Psoas muscle (tissue), 7 donors: ENCODE measurements at regions not wholly inside any gene's neighbourhood (a gene's known extent, or its start where the extent isn't known, plus 50 kb on each side); places are given as distances from the start of the nearest gene placed in this dataset.

Experiments
- ATAC-seq, 4 donors: fragments of 200-7000 bp; cut with Tn5 transposase; one replicate each; pipeline ENCODE4 v1.9.1; 2020; ENCODE audit warnings: moderate library complexity in 3 of 4, mild to moderate bottlenecking in 2 of 4
- DNase-seq, 2 donors: peaks; one replicate each; pipeline ENCODE4 v3.0.0-alpha.2; 2020
- H3K27ac ChIP-seq: fragments of 200-600 bp; one replicate; pipeline ENCODE4 v1.8.0; 2022
- H3K27me3 ChIP-seq, 3 donors: fragments of 200-600 bp in 1 of 3; one replicate each; pipeline versions ENCODE4 v1.6.1 to v1.8.0; 2013 to 2022; ENCODE audit warnings: low read length in 2 of 3, mild to moderate bottlenecking in 2 of 3, moderate library complexity in 1 of 3; ENCODE audit not compliant: insufficient read depth in 3 of 3
- H3K36me3 ChIP-seq, 2 donors: fragments of 200-600 bp in 1 of 2; one replicate each; pipeline versions ENCODE4 v1.6.1 to v1.8.0; 2013 to 2022; ENCODE audit warnings: low read depth in 1 of 2, mild to moderate bottlenecking in 1 of 2, moderate library complexity in 1 of 2; ENCODE audit not compliant: insufficient read depth in 1 of 2
- H3K4me1 ChIP-seq: fragments of 200-600 bp; one replicate; pipeline ENCODE4 v1.8.0; 2022
- H3K4me3 ChIP-seq: fragments of 200-600 bp; one replicate; pipeline ENCODE4 v1.8.0; 2022; ENCODE audit warnings: mild to moderate bottlenecking
- H3K9me3 ChIP-seq: fragments of 200-600 bp; one replicate; pipeline ENCODE4 v1.8.0; 2022
- WGBS, 3 donors: extraction: QIAGEN DNeasy Blood & Tissue Kit; methylation state at CpG; one replicate each; pipeline versions ENCODE4 v1.1.6 to v1.1.7; 2013; 5-methylcytosine and 5-hydroxymethylcytosine counted together
- intact Hi-C, 2 donors: fragments of 100-400 bp; cut with DNase I; formaldehyde crosslinking; loops; one replicate each; pipeline versions ENCODE4 v1.11.0 to v1.14.2; 2022
- TF ChIP-seq, protein P1 (sequence below): fragments of 200-600 bp; IDR thresholded peaks from one replicate; pipeline ENCODE4 v1.8.0; 2022; ENCODE audit warnings: antibody characterized with exemption
- donor health status: healthy with polysubstance abuse.
- donor health status: DM: no; HTN: no; CAD: no; lungs with moderate emphysema.
- donor health status: Bipolar disorder and iron deficiency.
- donor health status: healthy.
- donor health status: DM: yes; HTN: yes; CAD: no.
- donor health status: DM: no; HTN: no; CAD: no.
- donor health status: DM: yes; HTN: yes; CAD: no.

DNA sequence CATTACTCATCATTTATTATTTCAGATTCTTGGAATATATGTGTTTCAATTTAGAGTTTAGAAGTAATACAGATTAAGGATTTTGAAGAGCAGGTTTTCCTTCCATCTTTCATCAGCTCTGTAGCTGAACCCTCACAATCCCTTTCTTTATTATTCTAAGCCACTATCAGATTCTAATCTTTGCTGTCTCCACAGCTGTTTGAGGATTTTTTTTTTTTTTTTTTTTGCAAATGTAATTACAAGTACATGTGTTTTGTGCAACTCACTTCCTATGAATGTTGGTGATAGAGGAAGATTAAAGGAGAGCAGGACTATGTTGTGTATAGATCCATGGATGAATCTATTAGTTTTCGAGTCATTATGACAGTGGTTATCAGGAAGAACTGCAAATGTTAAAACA is 87.4 kb upstream of the TENM3 start:
- 91 to 96% (median 91%) methylated on average over 1 of the region's 1 CpG for WGBS, 3 donors
- intact Hi-C loops: no loop called here
- H3K4me3 ChIP-seq: no peak overlapping the region
- no peaks in the 10 kb centered on the region for H3K27me3 ChIP-seq
- TF ChIP-seq, protein P1, sequence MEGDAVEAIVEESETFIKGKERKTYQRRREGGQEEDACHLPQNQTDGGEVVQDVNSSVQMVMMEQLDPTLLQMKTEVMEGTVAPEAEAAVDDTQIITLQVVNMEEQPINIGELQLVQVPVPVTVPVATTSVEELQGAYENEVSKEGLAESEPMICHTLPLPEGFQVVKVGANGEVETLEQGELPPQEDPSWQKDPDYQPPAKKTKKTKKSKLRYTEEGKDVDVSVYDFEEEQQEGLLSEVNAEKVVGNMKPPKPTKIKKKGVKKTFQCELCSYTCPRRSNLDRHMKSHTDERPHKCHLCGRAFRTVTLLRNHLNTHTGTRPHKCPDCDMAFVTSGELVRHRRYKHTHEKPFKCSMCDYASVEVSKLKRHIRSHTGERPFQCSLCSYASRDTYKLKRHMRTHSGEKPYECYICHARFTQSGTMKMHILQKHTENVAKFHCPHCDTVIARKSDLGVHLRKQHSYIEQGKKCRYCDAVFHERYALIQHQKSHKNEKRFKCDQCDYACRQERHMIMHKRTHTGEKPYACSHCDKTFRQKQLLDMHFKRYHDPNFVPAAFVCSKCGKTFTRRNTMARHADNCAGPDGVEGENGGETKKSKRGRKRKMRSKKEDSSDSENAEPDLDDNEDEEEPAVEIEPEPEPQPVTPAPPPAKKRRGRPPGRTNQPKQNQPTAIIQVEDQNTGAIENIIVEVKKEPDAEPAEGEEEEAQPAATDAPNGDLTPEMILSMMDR: no peak
- H3K36me3 ChIP-seq: no peaks in the 10 kb centered on the region
- H3K4me1 ChIP-seq: no peaks in the 10 kb centered on the region
- ATAC-seq (no peak), DNase-seq (no peak)
- no peaks in the 10 kb centered on the region for H3K9me3 ChIP-seq
- H3K27ac ChIP-seq: no peak overlapping the region

DNA sequence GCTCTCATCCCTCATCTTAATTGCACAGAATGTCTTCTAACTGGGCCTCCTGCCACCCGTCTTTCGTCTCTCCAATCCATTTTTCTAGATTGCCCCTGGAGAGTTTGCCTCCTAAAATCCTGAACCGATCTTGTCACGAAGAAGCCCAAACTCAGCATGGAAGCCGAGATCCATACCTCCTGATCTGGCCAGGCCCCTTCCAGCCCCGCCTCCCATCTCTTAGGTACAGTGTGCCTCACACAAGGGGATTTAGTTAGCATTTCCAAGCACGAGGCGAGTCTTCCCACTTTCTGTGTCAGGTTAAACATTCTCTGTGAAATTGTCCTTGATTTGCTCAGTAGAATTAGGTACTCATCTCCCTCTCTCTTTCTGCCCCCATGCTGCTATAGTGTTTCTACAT is 80.0 kb upstream of the TENM3 start:
- ATAC-seq (no peak), DNase-seq (no peak)
- Histone ChIP-seq H3K9me3 (no peaks in the 10 kb centered on the region), H3K27me3 (no peaks in the 10 kb centered on the region), H3K4me3 (no peak overlapping the region), H3K27ac (no peak overlapping the region), H3K4me1 (no peaks in the 10 kb centered on the region), H3K36me3 (no peaks in the 10 kb centered on the region)
- TF ChIP-seq, protein P1: no peak
- WGBS, 3 donors: 75 to 81% (median 80%) methylated on average over 8 of the region's 8 CpGs
- intact Hi-C loops: no loop called here

DNA sequence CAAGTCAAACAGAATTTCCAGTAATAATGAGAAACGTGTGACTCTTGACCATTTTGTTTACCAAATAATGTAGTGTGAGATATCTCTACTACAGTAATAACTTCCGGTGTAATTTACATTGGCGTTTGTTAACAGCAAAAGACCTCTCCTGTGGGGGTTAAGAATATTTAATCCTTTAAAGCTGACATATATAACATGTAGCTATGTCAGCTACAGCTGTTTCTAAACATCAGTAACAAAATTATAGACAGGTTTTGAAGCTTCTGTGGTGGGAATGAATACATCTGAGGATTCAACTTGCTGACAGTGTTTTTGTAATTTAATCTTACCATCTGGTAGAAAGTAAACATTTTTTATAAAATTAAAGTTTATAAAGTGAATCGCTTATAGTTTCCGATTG is 73.6 kb upstream of the TENM3 start:
- 56 to 70% (median 64%) methylated on average over 5 of the region's 5 CpGs for WGBS, 3 donors
- Histone ChIP-seq H3K9me3 (no peaks in the 10 kb centered on the region), H3K27ac (no peak overlapping the region), H3K4me3 (no peak overlapping the region), H3K36me3 (no peaks in the 10 kb centered on the region), H3K4me1 (no peaks in the 10 kb centered on the region), H3K27me3 (no peaks in the 10 kb centered on the region)
- intact Hi-C loops: no loop called here
- ATAC-seq (no peak), DNase-seq (no peak)
- TF ChIP-seq, protein P1: no peak

DNA sequence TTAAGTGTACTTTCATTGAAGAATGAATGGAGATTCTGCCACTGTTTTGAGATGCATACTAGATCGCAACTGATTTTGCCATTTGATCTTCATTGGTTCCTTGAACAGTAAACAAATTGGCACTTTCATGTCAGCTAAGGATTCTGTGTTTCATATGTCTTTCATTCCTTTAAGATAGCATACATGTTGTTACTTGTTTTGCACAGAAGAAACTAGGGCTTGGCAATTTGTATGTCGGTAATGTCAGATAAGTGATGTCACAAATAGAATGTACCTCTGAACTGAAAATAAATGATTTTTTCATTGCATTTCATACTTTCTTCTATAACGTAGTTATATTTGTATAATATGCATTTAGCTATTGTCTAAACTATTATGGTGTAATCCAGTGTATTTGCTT is 73.2 kb upstream of the TENM3 start:
- H3K9me3 ChIP-seq: no peaks in the 10 kb centered on the region
- no peak for DNase-seq
- no peaks in the 10 kb centered on the region for H3K27me3 ChIP-seq
- H3K4me1 ChIP-seq: no peaks in the 10 kb centered on the region
- H3K36me3 ChIP-seq: no peaks in the 10 kb centered on the region
- WGBS, 3 donors: 83 to 89% (median 89%) methylated on average over 3 of the region's 3 CpGs
- H3K4me3 ChIP-seq: no peak overlapping the region
- intact Hi-C loops: no loop called here
- no peak overlapping the region for H3K27ac ChIP-seq
- ATAC-seq: no peak
- TF ChIP-seq, protein P1: no peak

DNA sequence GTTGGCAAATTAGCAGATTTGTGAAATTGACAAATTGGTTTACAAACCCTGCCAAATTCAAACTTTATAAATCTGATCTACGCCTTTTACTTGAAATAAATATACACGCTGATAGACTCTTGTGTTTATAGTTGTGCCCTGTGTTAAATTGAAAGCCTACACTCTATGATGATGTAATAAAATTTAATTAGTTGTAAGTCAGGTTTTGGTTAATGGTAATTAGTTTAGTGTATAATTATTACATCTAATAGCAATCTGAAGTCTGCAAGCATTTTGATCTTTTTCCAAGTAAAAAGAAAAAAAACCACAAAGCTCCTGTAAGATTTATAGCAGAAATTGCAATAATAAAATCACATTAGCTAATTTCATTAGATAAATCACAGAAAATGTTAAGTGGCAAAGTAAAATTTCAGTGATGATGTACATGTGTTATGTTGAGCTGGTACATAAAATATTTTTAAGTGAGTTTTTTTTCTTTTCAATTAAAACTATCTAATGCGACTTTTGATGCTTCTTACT is 72.7 kb upstream of the TENM3 start:
- TF ChIP-seq, protein P1: no peak
- intact Hi-C loops: no loop called here
- no peak overlapping the region for H3K27ac ChIP-seq
- ATAC-seq (no peak), DNase-seq (no peak)
- H3K27me3 ChIP-seq: no peaks in the 10 kb centered on the region
- H3K9me3 ChIP-seq: no peaks in the 10 kb centered on the region
- no peak overlapping the region for H3K4me3 ChIP-seq
- H3K36me3 ChIP-seq: no peaks in the 10 kb centered on the region
- H3K4me1 ChIP-seq: no peaks in the 10 kb centered on the region
- 91 to 92% (median 92%) methylated on average over 3 of the region's 3 CpGs for WGBS, 3 donors
